Activated naive CD8-positive, alpha-beta T cell treated with anti-CD3 and anti-CD28 coated beads, Interleukin-2, amount 10 ng/mL, durations not matched to agents 7 days and 5 days (primary cell): ENCODE measurements at regions not wholly inside any gene's neighbourhood (a gene's known extent, or its start where the extent isn't known, plus 50 kb on each side); places are given as distances from the start of the nearest gene placed in this dataset.

Source experiments
- ATAC-seq: fragments of 150-1000 bp; cut with Tn5 transposase; one replicate; pipeline ENCODE4 v1.10.0; 2021; ENCODE audit warnings: low read depth, moderate library complexity
- POLR2A ChIA-PET: fragments of 350-600 bp; sonication (Branson Sonifier 250); formaldehyde crosslinking; loops from one replicate; lab custom pipeline; 2021; ENCODE audit warnings: antibody characterized with exemption; lab: Charles Lee
- DNase-seq: peaks from one replicate; pipeline ENCODE4 v3.0.0; 2021
- H3K27ac Mint-ChIP-seq: one replicate; pipeline ENCODE4 v1.8.0; 2022; ENCODE audit warnings: mild to moderate bottlenecking, mixed read lengths
- H3K27me3 Mint-ChIP-seq: one replicate; pipeline ENCODE4 v1.8.0; 2022; ENCODE audit warnings: mild to moderate bottlenecking, moderate library complexity, mixed read lengths
- H3K36me3 Mint-ChIP-seq: one replicate; pipeline ENCODE4 v1.8.0; 2021; ENCODE audit warnings: mild to moderate bottlenecking, mixed read lengths
- H3K4me1 Mint-ChIP-seq: one replicate; pipeline ENCODE4 v1.8.0; 2021; ENCODE audit warnings: mixed read lengths
- H3K4me3 Mint-ChIP-seq: one replicate; pipeline ENCODE4 v1.8.0; 2022; ENCODE audit warnings: mild to moderate bottlenecking, moderate library complexity, mixed read lengths
- H3K9me3 Mint-ChIP-seq: one replicate; pipeline ENCODE4 v1.8.0; 2021; ENCODE audit warnings: mixed read lengths

DNA sequence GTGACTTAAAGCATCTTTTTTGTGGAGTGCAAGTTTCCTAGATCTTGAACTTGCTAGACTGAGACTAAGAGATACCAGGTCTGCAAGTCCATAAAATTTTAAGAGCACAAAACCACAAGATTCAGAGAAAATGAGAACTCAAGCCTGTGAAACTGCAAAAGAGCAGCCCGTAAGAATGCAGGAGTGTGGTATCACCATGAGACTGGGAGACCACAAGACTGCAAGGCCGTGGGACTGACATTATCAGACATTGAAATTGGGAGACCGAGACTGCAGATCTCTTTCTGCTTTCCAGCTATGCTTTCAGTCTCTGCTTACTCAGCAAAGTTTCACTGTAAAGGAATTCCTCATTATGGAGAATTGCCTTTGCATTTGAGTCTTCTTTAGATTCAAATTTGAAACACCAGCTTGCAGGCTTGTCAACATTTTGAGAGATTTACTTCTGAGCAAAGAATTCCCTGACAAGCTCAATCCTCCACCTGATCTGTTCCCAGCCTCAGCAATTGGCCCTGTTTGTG is 621.2 kb downstream of the KCNA4 start:
- H3K36me3 Mint-ChIP-seq, result no peaks in the 10 kb centered on the region
- H3K27ac Mint-ChIP-seq, result no peak overlapping the region
- H3K4me1 Mint-ChIP-seq, result no peaks in the 10 kb centered on the region
- peaks cover 3% of the 10 kb centered on the region for H3K9me3 Mint-ChIP-seq
- no peaks in the 10 kb centered on the region for H3K27me3 Mint-ChIP-seq
- no peak for ATAC-seq
- POLR2A ChIA-PET, result no interaction called here
- DNase-seq, result no peak
- no peak overlapping the region for H3K4me3 Mint-ChIP-seq

- Mint-ChIP-seq H3K9me3 (no peaks in the 10 kb centered on the region), H3K27ac (no peak overlapping the region), H3K27me3 (no peaks in the 10 kb centered on the region), H3K4me1 (no peaks in the 10 kb centered on the region), H3K36me3 (no peaks in the 10 kb centered on the region), H3K4me3 (no peak overlapping the region)
- no peak for DNase-seq
- POLR2A ChIA-PET, result no interaction called here
- no peak for ATAC-seq
Observed at GRCh38 chr11:29389793-29390192, 627.0 kb downstream of the KCNA4 start.

DNA sequence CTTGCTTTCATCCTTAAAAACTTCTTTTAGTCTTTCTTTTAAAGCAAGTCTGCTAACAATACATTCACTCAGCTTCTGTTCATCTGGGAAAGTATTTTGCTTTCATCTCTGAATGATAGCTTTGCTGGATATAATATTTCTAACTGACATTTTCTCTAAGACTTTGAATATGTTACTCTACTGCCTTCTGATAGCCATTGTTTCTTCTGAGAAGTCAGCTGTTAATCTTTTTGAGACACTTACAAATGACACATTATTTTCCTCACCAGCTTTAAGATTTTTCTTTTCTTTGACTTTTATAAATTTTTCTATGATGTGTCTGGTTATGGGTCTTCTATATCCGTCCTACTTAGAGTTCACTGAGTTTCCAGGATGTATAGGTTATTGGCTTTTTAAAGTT is 643.1 kb downstream of the KCNA4 start:
- no peaks in the 10 kb centered on the region for H3K36me3 Mint-ChIP-seq
- POLR2A ChIA-PET, result no interaction called here
- no peak overlapping the region for H3K4me3 Mint-ChIP-seq
- H3K27ac Mint-ChIP-seq, result no peak overlapping the region
- H3K9me3 Mint-ChIP-seq, result peaks cover 4% of the 10 kb centered on the region
- no peaks in the 10 kb centered on the region for H3K4me1 Mint-ChIP-seq
- H3K27me3 Mint-ChIP-seq, result no peaks in the 10 kb centered on the region
- ATAC-seq (no peak), DNase-seq (no peak)

GRCh38 chr11:29368126-29368525 is 648.7 kb downstream of the KCNA4 start:
- no peaks in the 10 kb centered on the region for H3K4me1 Mint-ChIP-seq
- H3K27ac Mint-ChIP-seq, result no peak overlapping the region
- ATAC-seq (no peak), DNase-seq (no peak)
- POLR2A ChIA-PET, result no interaction called here
- no peaks in the 10 kb centered on the region for H3K27me3 Mint-ChIP-seq
- no peak overlapping the region for H3K4me3 Mint-ChIP-seq
- peaks cover 6% of the 10 kb centered on the region for H3K9me3 Mint-ChIP-seq
- H3K36me3 Mint-ChIP-seq, result no peaks in the 10 kb centered on the region

- no peak for ATAC-seq
- H3K36me3 Mint-ChIP-seq, result no peaks in the 10 kb centered on the region
- POLR2A ChIA-PET, result no interaction called here
Observed at GRCh38 chr11:29364006-29364405, 652.8 kb downstream of the KCNA4 start.

GRCh38 chr11:29361369-29361768 is 655.5 kb downstream of the KCNA4 start:
- peaks cover 4% of the 10 kb centered on the region for H3K9me3 Mint-ChIP-seq
- H3K36me3 Mint-ChIP-seq, result no peaks in the 10 kb centered on the region
- H3K4me3 Mint-ChIP-seq, result no peak overlapping the region

More at GRCh38 chr11:29364006-29364405, 652.8 kb downstream of the KCNA4 start:
- DNase-seq, result no peak
- Mint-ChIP-seq H3K4me1 (no peaks in the 10 kb centered on the region), H3K27me3 (no peaks in the 10 kb centered on the region), H3K27ac (no peak overlapping the region), H3K9me3 (peaks cover 5% of the 10 kb centered on the region), H3K4me3 (no peak overlapping the region)

DNA sequence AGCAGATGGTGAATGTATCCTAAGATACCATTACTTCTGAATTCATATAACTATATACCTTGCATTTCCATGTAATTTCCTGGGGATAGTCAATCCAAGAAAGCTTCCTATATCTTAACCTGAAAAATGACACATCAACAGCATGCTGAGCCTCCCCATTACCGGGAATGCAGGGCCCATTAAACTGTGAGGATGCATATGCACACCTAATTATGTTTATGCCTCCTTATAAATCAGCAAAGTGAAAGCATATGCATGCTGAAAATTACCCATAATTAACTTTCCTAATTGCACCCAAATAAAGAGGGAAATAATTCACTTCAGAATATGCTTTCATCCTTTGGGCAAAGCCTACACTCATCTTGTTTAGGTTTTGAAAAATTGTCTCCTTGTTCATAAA is 663.0 kb downstream of the KCNA4 start:
- Mint-ChIP-seq H3K36me3 (no peaks in the 10 kb centered on the region), H3K27ac (no peak overlapping the region), H3K27me3 (no peaks in the 10 kb centered on the region), H3K4me3 (no peak overlapping the region), H3K4me1 (no peaks in the 10 kb centered on the region), H3K9me3 (no peaks in the 10 kb centered on the region)
- POLR2A ChIA-PET, result no interaction called here
- ATAC-seq (no peak), DNase-seq (no peak)

More at GRCh38 chr11:29361369-29361768, 655.5 kb downstream of the KCNA4 start:
- ATAC-seq (no peak), DNase-seq (no peak)
- Mint-ChIP-seq H3K27ac (no peak overlapping the region), H3K27me3 (no peaks in the 10 kb centered on the region), H3K4me1 (no peaks in the 10 kb centered on the region)
- POLR2A ChIA-PET, result no interaction called here

GRCh38 chr11:29352273-29352795 is 664.5 kb downstream of the KCNA4 start:
- Mint-ChIP-seq H3K9me3 (no peaks in the 10 kb centered on the region), H3K4me3 (no peak overlapping the region), H3K27me3 (no peaks in the 10 kb centered on the region), H3K36me3 (no peaks in the 10 kb centered on the region), H3K27ac (no peak overlapping the region), H3K4me1 (no peaks in the 10 kb centered on the region)
- ATAC-seq (no peak), DNase-seq (no peak)
- POLR2A ChIA-PET, result no interaction called here

- Mint-ChIP-seq H3K4me1 (no peaks in the 10 kb centered on the region), H3K9me3 (no peaks in the 10 kb centered on the region), H3K4me3 (no peak overlapping the region), H3K27ac (no peak overlapping the region), H3K36me3 (no peaks in the 10 kb centered on the region), H3K27me3 (no peaks in the 10 kb centered on the region)
- DNase-seq (no peak), ATAC-seq (no peak)
- POLR2A ChIA-PET, result no interaction called here
Observed at GRCh38 chr11:29351301-29351873, 665.4 kb downstream of the KCNA4 start.

- Mint-ChIP-seq H3K4me3 (no peak overlapping the region), H3K27me3 (no peaks in the 10 kb centered on the region), H3K27ac (no peak overlapping the region), H3K9me3 (no peaks in the 10 kb centered on the region), H3K36me3 (no peaks in the 10 kb centered on the region), H3K4me1 (no peaks in the 10 kb centered on the region)
- POLR2A ChIA-PET, result no interaction called here
- DNase-seq (peak; percentile 45), ATAC-seq (no peak)
Observed at GRCh38 chr11:29343465-29344333, 673.1 kb downstream of the KCNA4 start.

DNA sequence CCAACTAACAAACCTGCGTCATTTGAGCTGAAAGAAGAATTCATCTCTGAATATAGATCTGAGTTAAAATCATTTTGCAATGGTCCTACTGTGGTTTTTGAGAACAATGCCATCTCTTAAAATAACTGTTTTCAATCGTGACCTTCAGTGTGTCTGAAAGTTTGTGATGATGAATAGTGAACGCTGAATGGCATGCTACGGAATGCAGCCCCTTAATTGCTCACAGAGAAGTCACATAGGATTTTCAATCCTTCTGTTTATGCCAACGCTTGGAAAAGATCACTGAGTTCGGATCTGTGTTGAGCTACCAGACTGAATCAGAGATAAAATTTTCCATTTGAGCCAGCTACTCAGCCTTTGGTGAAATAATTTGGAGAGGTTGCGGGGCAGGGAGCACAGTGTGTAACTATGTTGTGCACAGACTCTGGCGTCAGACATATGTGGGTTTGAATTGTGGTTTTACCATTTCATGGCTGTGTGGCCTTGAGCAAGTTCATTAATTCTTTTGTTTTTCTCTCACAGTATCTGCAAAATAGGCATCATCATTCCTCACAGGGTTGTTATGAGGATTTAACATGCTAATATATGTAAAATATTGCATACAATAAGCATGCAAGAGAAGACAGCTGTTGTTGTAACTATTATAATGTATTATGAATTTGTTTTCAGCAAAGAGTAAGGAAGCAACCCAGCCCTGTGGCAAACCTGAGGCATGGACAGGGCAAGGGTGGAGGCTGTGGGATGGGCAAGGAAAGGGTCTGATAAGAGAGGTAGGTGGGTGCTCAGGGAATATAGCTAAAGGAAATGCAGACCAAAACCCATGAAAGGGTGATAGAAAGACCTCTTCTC is 679.9 kb downstream of the KCNA4 start:
- no peaks in the 10 kb centered on the region for H3K9me3 Mint-ChIP-seq
- H3K27ac Mint-ChIP-seq, result no peak overlapping the region
- ATAC-seq (no peak), DNase-seq (no peak)
- POLR2A ChIA-PET, result no interaction called here
- no peaks in the 10 kb centered on the region for H3K36me3 Mint-ChIP-seq
- no peaks in the 10 kb centered on the region for H3K4me1 Mint-ChIP-seq
- no peak overlapping the region for H3K4me3 Mint-ChIP-seq
- H3K27me3 Mint-ChIP-seq, result no peaks in the 10 kb centered on the region

GRCh38 chr11:29334776-29335130 is 682.1 kb downstream of the KCNA4 start:
- Mint-ChIP-seq H3K4me3 (no peak overlapping the region), H3K36me3 (no peaks in the 10 kb centered on the region), H3K9me3 (no peaks in the 10 kb centered on the region), H3K27me3 (no peaks in the 10 kb centered on the region), H3K27ac (no peak overlapping the region), H3K4me1 (no peaks in the 10 kb centered on the region)
- DNase-seq (no peak), ATAC-seq (no peak)
- POLR2A ChIA-PET, result no interaction called here

GRCh38 chr11:29333993-29334775 is 682.6 kb downstream of the KCNA4 start:
- Mint-ChIP-seq H3K27ac (no peak overlapping the region), H3K9me3 (no peaks in the 10 kb centered on the region), H3K4me3 (no peak overlapping the region), H3K36me3 (no peaks in the 10 kb centered on the region), H3K27me3 (no peaks in the 10 kb centered on the region), H3K4me1 (no peaks in the 10 kb centered on the region)
- POLR2A ChIA-PET, result no interaction called here
- ATAC-seq, result no peak
- DNase-seq, result no peak
